Stimulated activated CD4-positive, alpha-beta T cell treated with anti-CD3 and anti-CD28 coated beads, Interleukin-1b, Interleukin-23, amount 100 ng/mL, for 1 hour (primary cell): ENCODE measurements at regions not wholly inside any gene's neighbourhood (a gene's known extent, or its start where the extent isn't known, plus 50 kb on each side); places are given as distances from the start of the nearest gene placed in this dataset.

Experiments
- DNase-seq, 2 donors: peaks; one replicate each; pipeline ENCODE4 v3.0.0-alpha.2; 2020; ENCODE audit warnings: low read depth in 2 of 2

DNA sequence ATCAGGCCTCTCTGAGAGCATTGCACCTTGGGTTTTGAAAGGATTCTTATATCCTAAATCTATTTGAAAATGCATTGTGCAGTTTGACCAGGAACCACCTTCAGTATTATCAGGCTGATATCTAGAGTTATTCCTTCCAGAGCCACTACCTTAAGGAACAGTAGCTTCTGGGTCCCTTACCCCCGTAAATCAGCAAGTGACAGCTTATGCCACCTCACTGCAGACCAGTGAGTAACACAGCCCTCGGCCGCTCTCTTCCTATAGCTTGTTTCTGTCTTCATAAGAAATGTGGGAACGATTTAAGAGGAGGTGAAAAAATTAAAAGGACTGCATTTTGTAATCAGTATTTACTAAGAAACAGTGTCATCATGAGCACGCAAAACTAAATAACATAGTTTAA lies 584.2 kb downstream of the GALR1 start:
- no peak for DNase-seq

DNA sequence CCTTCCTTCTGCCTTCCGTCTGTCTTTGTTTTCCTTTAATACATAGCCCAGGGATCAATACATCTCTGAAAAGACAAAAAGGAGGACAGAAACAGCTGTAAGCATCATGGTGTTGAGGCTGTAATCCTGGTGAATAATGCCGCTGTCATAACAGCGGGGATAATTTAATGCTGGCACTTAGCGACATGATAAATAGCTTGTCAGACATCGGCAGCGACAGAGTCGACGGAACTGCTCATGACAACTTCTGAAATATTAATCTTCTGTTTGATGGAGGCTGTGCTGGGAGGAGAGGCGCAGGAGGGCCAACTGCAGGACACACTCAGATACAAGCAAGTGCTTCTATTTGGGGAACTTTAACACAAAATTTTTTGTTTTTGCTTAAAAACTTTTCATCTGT lies 602.2 kb downstream of the GALR1 start:
- DNase-seq, result no peak

DNA sequence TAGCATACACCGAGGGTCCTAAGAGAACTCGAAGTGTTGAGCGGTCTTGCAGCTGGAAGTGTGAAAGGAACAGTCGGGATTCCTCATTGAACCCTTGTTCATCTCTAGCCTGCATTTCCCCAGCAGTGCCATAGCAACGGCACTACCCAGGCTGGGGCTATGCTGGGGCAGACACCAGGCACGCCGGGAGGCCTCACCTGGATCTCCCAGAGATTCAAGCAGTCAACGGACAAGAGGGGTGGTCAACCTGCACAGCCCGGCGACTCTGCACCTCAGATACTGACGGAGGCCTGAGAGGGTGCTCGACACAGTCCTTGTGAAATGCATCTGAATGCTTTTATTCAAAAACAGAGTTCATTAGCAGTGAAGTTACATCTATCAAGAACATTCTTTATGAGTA lies 604.2 kb downstream of the GALR1 start:
- DNase-seq, result no peak

DNA sequence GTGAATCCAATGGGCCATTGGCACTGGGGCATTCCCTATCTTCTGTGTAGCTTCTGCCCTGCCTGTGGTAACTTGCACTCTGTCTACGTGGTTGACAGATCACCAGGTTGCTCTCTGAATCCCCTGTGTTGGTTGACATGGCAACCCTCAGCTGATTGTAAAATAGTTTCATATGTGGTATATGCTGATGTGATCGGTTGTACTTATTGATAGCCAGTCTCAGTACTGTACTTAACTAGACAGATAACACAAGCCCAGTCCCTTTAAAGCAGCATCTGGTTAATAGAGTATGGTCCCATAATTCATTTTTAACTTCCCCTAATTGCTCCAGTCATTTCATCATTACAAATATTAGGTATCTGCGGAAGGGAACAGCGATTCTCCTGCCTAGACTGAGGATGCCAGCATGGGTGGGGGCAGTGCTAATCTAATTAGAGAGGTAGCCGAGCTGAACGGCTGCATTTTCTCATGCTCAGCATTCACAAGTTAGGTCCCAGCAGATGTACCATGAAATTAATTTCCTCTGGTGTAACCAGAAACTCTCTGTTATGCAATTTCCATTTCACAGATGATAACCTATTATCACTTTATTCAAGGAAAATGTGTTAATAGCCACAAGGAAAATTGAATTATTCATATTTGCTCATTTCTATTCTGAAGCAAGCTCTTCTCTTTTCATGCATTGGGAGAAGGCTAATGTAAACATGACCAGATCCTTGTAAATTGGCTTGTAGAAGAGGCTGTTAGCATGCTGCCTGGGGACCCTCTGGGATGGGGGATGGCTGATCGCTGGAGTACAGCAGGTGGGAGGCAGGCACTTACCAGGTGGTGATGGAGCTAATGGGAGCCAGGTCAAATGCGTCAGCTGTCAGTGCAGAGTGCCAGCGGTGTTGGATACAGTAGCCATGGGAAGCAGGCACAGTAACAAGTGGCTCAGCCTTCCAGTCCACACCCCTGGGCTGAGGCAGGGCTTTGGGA lies 608.3 kb downstream of the GALR1 start:
- no peak for DNase-seq

DNA sequence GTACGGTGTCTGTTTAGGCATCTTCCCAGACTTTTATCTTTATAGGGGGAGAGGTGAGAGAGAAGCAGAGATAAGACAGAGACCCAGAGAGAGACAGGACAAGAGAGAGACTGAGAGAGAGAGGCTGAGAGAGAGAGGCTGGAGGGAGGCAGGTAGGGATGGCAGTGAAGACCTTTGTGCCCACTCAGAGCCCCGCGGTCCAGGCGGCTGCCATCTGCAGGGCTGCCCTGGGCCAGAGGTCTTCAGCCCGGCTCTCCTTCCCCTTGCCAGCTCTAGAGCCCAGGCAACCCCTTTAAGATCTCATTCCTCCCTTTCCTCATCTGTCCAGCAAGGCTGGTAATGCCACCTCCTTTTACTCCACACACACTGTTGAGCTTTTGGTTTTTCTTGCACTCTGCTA lies 610.0 kb downstream of the GALR1 start:
- DNase-seq, result no peak

DNA sequence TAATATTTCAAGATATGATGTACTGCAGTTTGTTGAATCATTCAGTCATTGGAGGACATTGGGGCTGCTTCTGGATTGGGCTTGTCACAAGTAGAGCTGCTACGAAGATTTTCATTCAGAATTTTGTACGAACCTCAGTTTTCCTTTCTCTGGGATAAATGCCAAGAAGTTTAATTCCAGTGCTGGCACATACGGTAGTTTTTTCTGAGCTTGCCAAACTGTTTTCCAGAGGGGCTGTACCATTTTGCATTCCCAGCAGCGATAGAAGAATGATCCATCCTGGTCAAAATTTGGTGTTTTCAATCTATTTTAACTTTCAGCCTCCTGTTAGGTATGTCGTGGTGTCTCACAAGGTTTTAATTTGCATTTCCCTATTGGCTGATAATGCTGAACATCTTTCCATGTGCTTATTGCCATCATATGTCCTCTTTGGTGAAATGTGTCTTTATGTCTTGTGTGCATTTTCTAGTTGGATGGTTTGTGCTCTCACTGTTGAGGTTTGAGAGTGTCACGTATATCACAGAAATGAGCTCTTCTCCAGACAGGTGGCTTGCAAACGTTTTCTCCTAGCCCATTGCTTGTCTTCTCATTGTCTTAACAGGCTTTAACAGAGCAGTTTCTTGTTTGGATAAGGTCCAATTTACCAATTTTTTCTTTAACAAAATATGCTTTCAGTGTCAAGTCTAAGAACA lies 612.6 kb downstream of the GALR1 start:
- DNase-seq, result no peak

DNA sequence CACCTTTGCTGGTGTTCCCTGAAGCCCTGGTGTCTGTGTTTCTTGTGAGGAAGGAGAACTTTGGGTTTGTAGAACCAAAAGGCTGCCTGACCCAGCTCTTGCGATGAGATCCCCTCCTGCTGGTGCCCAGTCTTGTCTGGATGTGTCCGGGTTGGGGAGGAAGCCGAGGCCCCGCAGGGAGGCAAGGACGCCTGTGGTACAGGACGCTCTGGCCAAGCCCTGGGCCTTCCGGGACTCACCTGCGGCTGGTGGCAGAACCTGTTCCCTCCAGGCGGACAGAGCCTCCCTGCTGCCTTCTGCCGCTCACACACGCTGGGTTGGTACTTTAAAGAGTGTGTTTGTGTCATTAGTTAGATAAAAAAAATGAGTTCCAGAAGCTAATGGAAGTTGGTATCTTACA lies 616.2 kb downstream of the GALR1 start:
- no peak for DNase-seq

DNA sequence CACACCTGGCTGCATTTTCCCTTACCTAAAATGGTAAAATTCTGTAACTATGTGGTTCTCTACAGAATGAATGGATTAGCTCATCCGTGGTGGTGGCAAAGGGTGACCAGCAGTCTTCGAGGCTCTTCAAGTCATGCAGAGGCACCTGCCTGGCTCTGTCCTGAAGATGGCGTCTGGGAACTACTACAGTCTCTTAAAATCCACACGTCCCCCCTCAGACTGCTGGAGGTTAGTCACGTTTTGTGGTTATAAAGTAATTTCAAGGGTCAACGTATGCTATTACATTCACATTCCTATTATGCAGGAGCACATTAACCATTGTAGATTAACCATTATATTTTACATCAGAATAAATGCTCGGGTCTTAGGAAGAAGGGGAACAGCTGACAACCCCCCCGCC lies 616.7 kb downstream of the GALR1 start:
- DNase-seq, result no peak

DNA sequence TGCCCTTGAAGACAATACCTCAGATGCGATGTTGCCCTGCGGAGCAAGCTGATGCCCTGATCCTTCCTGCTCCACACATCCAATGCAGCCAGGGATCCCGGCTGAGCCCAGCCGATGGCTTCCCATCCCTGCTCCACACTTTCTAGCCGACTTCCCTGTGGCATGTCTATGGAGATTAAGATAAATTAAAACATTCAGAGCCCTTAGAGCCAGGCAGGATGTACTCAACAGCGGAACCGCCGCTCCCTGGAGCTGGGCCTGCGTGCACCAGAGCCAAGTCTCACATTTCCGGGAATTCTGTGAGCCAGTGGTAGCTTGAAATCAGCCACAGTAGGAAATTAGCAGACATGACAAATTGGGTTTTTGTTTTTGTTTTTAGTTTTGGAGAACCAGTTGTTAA lies 620.6 kb downstream of the GALR1 start:
- DNase-seq, result no peak

DNA sequence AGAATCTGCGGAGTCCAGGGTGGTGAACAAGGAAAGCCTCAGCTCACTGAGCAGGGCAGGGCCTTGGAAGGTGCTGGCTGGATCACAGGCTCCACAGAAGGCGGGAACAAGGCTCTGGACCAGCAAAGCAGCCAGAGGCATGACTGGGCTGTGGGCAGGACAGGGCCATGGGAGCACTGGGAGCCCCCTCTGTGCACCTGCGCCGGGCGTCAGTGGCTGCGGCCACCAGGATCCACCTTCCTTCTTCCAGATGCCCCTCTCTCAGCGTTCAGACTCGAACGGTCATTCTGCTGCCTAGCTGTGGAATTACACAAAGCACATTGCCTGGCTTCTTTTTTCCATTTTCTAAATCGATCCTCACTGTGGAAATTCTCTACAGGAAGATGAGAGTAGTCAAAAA lies 621.2 kb downstream of the GALR1 start:
- no peak for DNase-seq

DNA sequence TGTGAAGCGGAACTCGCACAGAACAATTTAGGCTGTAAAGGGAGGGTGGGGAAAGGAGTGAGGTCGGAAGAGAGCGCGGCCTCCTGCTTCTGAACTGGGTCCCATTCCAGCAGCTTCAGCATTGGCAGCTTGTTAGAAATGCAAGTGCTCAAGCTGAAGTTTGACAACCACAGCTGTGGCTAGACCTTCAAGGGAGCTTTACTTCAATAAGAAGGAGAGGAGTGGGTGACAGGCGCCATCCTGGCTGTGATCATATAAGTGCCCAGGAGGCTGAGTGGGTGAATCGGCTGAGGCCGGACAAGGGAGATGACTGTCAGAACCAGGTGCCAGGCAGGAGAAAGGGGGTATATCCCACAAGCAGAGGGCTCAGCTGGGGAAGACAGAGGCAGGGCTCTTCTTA lies 622.5 kb downstream of the GALR1 start:
- DNase-seq, result no peak

DNA sequence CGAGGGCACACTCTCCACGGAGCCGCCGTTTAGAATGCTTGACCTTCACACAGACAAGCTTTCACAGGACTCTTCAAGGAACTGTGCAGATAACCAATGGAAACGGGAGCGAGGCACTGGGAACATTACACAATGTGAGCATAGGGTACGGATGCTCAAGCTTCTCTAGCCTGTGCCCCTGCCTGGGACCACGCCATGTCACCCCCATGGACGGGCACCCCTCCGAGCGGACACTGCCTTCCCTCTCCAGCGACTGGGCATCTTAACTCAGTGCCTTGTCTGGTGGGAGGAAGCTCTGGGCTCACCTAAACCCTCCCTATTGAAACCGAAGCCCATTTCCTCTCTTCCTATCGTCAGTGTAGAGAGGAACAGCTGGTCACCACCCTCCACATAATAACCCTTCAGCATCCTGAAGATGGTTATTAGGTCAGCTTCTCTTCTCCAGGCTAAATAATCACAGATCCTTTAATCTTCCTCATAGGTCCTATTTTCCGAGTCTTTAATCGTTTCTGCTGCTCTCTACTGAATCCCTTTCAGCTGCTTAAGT lies 626.7 kb downstream of the GALR1 start:
- no peak for DNase-seq

DNA sequence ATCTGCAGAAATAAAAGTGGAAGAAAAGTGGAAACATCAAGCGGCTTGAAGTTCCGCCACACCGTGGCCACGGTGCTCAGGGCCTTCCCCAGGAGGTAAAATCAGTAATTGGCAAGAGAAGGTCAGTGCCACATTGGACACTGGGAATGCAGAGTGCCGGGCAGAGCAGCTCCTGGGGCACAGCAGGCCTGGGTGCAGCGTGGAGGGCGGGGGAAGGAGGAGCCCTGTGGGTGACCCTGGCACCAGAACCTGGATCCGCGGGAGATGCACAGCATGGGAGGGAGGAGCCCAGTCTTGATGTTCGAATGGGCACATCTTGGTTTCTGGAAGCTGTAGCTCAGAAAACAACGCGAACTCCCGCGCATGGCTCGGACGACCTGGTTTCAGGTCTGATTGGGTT lies 630.2 kb downstream of the GALR1 start:
- DNase-seq, result no peak

DNA sequence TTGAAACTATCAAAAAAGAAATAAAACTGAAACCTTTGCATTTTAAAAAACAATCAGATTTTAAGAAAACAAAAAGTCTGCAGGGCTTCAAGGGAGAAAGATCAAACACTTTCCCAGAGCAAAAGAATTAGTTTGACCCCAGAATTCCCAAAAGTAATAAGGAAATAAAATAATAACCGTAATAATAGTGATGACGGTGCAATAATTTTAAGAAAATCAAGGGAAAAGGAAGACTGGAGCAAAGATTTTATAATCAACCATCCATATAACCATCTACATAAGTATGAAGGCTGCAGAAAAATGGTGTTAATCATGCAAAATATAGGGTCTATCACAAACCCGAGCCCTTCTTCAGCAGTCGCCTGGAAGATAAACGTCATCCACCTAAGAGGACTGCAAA lies 634.8 kb downstream of the GALR1 start:
- no peak for DNase-seq

DNA sequence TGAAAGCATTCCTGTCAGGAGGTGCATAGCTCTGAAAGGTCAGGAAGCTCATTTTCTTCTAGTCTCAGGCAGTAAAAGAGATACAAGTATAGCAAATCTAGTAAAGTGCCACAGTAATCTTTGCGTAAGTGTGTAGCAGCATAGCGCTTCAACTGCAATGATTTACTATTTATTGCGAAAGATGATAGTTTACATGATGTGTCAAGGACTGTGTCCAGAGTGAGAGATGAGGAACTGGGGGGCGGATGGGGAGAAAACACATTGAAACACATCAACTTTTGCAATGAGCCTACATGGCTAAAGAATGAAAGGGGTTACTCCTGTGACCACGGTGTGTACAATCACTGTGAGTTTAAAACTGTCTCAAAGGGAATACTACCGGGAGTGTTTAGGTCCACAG lies 644.4 kb downstream of the GALR1 start:
- DNase-seq, result no peak

DNA sequence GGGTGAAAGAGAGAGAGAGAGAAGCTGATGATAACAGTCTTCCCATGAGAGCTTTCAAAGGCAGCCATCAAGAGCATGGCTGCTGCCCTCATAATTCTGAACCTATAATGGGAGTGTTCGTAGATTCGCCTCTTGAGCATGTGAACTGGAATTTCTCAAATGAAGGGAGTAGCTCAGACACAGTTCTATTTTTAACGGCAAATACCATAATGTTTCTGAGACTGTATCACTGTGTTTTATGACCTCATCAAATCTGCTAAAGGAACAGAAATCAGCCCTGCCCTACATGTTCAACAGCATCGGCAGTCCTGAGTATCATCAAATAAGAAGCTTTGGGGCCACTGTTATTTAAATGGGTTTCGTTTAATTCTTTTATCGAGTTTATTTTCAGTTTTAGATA lies 645.6 kb downstream of the GALR1 start:
- DNase-seq, result no peak

DNA sequence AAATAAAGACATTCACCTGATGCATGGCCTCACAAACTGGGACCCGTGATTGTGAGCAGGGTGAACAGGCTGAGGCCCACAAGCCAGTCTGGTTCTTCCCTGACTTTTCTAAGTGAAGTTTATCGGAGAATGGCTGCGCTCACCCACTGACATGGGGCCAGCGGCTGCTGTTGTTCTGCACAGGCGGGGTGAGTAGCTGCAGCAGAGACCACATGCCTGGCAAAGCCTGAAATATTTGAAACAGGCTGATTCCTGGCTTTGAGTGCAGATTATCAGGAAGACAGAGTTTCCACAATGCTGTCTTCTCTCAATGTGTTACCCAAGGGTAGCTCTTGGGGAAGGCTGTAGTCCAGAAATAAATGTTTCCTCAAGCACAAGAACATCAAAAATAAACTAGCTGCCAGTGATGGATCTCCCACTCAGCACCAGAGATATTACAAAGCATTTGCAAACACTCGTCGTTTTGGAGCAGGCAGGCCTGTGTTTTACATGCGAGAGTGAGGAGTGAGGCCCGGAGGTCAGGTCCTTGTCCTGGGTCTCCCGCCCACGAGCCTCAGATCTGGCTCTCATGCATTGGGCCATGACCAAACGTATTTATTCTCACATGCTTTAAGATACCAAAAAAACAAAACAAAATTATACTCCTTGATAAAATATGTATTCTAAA lies 647.1 kb downstream of the GALR1 start:
- no peak for DNase-seq

DNA sequence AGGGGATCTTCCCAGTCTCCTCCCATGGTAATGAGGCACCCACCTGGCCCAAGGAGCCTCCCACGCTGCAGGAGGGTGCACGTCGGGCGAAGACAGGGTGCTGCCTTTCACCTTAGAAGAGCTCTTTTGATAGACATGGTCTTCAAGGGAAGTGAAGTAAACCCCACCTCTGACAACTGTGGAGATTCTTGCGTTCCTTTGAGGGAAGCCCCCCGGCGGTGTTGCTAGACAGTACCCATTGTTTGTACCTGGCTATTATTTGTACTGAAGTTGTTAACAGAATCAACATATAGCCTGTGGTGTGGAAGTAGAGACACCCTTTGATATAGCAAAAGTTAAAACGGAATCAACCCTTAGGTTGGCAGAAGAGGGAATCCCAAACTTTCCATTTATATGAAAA lies 648.0 kb downstream of the GALR1 start:
- DNase-seq, result no peak

DNA sequence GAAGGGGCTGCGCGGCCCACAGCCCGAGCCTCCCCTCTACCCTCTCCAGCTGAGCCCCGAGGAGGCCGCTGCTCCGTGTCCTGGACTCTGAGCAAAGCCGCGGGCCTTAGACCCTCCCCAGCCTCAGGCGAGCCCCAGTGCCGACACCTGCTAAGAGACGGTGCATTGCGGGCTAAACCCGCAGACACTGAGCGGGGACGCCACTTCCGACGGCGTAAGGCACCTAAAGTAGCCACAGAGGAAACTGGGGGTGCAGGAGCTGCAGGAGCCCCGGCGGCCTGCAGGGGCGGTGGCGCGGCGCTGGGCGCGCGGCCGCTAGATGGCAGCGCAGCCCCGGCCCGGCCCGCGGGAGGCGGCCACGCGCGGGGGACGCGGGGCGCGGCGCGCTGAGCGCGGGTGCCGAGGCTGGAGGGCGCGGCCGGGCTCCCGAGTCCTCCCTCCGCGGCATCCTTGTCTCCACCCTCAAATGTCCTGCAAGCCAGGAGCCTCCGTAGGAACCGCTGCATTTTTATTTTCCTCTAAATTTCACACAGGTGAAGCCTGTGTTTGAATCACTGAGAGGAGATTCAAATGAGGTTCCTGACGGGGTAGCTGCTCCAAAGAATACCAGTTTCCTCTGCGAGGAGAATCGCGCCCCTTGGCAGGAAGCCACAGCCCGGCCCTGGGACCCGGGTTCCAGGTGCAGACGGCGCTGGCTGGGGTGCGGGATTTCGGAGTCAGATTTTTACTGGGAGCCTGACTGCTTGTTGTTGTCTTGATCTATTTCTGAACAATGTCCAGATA lies 650.5 kb downstream of the GALR1 start:
- peak in 1 of 2 donors; percentile 17 for DNase-seq

DNA sequence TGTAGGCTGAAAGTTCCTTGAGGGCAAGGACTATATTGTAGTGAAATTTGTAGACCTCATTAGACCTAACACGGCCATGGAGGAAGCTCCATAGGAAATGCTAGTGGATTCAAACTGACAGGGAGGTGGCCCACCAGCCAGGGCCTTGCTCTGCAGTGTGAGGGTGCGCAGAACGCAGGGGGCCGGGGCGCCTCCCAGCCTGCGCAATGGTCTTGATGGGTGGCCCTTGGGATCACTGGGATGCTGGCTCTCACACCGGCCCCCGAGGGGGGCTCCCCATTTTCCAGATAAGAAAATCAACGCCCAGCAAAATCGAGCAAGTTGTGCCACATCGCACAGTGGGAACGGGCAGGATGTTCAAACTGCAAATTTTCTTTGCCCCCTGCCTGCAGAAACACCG lies 655.4 kb downstream of the GALR1 start:
- DNase-seq, result no peak

DNA sequence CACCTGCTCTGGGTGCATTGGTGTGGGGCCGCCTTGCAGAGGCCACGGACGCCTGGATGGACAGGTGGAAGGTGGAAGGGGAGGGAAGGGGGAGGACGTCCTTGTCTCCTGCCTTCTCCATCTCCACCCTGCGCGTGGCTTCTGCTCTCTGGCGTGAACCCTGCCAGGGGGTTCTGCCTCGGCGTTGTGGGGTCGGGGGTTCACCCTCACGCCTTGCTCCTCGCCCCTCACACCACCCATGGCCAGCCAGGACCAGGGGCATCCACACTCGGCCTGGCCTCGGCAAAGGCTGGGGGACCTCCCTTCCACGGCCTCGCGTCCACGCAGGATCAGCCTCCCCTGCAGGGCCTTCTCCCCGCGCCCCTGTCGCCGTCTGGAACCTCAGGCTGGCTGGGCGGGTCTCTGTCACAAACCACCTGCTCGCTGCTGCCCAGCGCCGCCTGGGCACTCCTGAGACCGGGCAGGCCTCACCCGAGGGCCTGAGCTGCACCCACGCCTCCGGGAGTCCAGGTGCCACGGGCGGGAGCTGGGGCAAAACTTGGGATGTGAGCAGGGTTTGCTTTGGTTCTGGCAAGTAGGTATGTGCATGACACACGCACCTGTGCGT lies 655.9 kb downstream of the GALR1 start:
- no peak for DNase-seq
